HG03558 (cell line): ENCODE measurements at regions not wholly inside any gene's neighbourhood (a gene's known extent, or its start where the extent isn't known, plus 50 kb on each side); places are given as distances from the start of the nearest gene placed in this dataset.
A peak's percentile ranks its signal among the peaks of the same experiment; 100 is the strongest.

Source experiments
- ATAC-seq: cut with Tn5 transposase; IDR thresholded peaks from one replicate; pipeline ENCODE4 v1.9.1; 2021; ENCODE audit warnings: moderate number of reproducible peaks; ENCODE audit not compliant: unreplicated experiment; ENCODE audit errors: extremely low read depth

- no peak for ATAC-seq
Observed at GRCh38 chr2:8393506-8393905, 288.4 kb upstream of the ID2 start.

DNA sequence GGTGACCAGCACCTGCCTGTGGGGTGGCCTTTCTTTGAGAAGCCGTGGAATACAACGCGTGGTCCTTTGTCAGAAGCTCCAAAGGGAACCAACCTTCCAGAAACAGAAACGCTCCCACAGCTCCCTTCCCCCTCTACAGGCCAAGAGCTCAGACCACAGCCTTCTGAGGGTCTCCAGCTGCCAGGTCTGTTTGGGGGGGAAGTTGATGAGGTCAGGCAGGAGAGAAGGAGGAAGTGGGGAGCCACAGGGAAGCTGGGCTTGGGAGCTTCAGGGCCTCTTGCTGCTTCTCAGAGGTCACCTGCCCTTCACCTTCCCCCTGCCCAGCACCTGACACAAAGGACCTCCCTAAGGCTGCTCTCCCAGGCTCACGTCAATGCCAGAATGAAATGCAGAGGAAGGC lies 287.7 kb upstream of the ID2 start:
- no peak for ATAC-seq

DNA sequence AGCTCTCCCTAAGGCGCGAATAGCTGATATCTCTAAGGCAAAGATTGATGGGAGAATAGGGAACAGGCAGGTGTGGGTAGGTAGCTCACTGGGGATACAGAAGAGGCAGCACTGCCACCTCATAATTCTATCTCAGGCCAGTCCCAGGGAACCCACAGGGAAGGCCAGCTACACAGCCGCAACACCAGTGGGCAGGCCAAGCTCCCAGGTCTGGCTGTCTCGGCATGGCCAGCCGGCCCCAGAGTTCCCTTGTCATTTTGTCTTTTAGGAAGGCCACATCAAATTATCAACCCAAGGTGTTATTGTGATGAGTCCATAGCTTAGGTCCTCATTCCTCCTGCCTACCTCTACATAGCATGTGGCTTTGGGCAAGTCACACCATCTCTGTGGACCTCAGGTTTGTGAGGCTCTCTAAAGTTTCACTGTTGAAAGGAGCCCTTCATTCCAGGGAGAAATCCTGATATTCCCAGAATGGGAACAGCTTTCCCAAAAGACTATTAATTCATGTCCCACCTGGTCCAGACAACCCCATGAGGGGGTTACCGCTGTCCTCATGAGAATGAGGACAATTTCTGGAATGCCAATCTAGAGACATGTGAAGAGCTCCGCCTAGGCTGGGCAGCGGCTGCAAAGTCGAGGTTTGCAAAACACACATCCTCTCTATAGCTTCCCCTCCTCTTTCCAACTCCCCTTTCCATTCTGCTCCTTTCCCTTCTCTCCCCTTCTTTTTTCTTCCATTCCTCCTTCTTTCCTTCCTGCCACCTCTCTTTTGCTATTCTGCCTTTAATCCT lies 287.1 kb upstream of the ID2 start:
- ATAC-seq: no peak

- ATAC-seq: no peak
Observed at GRCh38 chr2:8395718-8396117, 286.1 kb upstream of the ID2 start.

DNA sequence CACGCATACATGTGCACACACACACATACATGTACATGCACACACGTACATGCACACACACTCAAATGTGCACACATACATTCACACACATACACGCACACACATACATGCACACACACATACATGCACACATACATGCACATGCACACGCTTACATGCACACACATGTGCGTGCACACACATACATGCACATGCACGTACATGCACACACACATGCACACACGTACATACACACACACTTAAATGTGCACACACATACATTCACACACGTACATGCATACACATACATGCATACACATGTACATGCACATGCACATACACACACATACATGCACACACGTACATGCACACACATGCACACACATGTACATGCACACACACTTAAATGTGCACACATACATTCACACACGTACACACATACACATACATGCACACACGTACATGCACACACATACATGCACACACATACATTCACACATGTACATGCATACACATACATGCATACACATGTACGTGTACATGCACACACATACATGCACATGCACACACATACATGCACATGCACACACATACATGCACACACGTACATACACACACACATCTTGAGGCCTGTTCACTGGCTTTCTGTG lies 283.7 kb upstream of the ID2 start:
- ATAC-seq: no peak

GRCh38 chr2:8399731-8400130 lies 282.1 kb upstream of the ID2 start:
- no peak for ATAC-seq

DNA sequence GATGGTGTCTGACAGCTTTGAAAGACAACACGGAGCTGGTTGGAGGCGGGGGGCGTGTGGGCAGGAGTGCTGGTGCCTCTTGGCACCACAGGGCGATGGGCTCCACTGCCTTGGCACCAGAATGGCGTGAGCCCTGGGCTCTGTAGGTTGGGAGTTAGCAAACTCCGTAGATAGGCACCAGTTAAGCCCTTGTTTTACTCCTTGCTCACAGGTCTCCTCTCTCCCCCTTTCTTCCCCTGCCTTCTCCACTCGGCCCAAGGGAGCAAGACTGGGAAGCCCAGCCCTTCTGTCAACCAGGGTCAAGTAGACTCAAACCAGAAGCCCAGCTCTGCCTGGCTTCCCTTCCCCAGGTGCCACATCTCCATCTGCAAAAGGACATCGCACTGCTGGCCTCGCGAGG lies 281.7 kb upstream of the ID2 start:
- ATAC-seq: no peak

- ATAC-seq: no peak
Observed at GRCh38 chr2:8402222-8402621, 279.6 kb upstream of the ID2 start.

GRCh38 chr2:8403876-8404275 lies 278.0 kb upstream of the ID2 start:
- ATAC-seq: no peak

DNA sequence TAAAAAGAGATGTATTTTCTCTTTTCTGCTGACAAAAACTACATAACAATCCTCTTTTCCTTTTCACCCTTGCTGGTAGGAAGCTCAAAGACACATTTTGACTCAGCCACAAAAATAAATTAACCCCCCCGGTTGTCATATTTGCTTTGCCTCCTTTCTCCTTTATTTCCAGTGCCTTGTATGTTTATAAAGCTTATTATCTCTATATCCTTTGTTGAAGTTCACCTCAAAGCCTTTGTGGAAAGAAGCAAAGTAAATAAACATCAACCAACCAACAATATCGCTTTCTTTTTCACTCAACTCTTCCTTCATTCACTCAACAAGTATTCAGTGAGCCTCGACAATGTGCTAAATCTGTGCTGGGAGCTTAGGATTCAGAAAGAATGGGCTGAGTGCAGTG lies 276.5 kb upstream of the ID2 start:
- no peak for ATAC-seq

DNA sequence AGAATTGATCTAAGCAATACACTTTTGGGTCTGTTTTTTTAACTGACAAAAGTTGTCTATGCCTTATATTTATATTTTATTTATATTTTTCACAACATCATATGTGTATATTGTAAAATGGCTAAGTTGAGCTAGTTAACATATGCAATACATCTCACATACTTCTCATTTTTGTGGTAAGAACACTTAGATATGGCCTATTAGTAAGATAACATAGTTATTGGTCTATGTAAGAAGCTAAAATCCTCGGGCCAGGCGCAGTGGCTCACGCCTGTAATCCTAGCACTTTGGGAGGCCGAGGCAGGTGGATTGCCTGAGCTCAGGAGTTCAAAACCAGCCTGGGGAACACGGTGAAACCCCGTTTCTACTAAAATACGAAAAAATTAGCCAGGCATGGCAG lies 275.6 kb upstream of the ID2 start:
- ATAC-seq: no peak

DNA sequence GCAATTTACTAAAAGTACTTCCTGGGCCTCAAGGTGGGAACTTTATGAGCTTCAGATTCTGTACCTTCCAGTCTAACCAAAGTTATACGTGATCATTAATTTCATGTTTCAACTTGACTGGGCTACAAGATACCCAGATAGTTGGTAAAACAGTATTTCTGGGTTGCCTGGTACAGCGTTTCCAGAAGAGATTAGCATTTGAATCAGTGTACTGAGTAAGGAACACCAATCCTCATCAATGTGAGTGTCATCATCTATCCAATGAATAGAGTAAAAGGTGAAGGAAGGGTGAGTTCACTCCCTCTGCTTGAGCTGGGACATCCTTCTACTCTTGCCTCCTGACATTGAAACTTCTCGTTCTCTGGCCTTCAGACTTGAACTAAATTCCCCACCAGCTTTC lies 274.5 kb upstream of the ID2 start:
- no peak for ATAC-seq

DNA sequence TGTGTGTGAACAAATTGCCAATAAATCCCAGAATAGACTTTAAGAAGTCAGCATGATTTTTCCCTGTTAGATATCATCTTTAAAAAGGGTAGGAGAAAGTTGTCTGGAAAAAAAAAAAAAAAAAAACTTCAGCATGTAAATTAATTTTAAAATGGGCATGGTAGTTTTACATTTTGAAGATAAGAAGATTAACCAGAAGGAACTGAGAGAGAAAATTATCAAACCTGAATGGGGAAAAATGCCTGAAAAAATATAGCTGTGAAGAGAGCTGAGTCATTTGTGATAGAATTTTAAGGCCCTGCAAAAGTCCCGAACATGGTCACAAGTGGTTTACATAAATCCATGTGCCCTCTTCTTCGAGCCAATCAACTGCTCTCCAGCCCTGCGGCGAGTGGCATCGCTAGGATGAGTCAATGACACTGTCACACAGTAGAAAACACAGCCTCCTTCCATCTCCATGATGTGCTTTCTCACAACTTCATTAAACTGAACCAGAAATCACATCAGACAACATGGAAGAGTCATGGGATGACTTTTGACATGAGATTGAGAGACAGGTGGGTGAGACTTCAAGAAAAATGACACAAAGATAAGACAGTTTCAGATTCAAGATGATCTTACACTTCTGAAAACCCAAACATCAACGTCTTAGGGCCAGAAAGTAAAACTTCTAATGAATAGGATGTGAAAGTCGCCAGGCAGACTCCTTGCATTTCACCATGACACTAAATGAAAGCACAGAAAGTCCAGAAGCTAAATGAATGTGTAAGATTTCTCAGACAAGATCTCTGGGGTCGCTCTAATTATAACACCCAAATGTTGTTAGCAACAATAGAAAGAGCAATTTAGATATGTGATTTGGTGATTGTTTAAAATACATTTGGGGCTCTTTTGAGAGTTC lies 273.0 kb upstream of the ID2 start:
- peak; percentile 87 for ATAC-seq

DNA sequence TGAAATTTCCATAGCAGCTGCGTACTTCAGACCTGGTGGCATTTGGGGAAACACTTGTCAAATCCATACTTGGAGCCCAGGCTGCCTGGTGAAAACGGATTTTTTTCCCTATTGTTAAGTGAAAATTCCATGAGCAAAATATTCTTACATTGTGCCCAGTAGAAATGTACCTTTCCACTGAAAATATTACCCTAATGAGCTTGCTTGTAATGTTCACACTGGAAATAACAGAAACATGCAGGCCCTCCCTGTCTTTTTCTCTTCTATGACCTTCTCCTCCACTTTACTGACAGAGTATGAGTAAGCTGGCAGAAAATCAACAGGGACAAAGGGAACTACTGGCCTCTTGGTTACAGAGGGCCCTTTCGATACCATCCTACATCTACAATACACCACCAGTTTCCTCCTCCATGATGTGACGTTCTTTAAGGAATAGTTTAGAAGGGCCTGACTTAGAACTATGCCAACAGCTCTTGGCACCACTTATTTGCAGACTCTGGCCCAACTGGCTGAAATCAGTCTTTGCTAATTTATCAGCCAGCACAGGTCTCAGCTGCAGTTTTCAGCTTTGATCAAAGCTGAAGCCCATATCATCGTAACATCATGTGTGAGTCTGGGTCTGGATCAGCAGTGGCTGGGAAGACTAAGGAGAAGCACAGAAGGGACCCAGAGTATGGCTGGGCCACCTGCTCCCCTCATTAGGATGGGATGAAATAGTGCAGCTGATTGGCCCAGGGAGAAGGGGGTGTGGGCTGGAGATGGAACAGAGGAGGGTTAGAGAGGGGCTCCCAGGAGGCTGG lies 272.2 kb upstream of the ID2 start:
- ATAC-seq: no peak

DNA sequence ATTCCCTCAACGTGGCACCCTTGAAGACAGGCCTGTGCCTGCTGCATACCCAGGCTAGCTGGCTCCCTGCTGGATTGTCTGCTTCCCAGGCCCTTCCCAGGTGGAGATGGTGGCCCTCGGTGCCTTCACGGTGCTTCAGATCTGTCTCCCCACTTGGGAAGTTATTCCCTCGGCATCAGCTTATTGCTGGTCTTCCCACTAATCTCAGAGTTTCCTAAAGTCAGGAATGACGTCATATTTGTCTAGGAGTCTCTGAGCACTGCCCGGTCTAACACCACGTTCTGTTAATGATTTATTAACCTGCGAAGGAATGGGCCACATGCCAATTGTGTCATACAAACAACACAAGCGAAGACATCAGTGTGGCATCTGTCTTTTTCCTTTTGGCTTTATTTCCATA lies 269.8 kb upstream of the ID2 start:
- ATAC-seq: no peak

GRCh38 chr2:8412586-8412985 lies 269.3 kb upstream of the ID2 start:
- ATAC-seq: no peak

DNA sequence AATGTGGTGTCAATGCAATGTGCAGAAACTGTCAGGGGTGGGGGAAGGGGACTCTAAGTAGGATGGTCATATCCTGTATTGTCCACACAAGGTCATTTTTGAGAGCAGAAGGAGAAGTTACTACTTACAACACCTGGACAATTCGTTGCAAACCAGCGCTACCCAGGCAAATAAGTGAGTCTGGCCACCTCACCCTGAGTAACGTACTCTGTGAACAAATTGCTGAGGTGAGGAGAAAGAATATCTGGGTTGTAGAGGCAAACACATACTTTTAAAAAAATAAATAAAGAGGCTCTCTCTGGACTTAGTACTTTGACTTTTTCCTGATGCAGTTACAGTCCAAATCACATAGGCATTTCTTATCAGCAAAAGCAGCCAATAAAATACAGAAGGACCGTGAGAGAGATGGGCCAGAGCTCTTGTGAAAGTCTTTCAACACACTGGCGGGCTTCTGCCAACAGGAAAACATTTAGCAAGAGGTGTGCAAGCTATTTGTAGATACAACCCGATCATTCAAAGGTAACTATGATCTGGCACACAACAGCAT lies 268.2 kb upstream of the ID2 start:
- ATAC-seq: no peak

- ATAC-seq: no peak
Observed at GRCh38 chr2:8414946-8415879, 266.6 kb upstream of the ID2 start.

- no peak for ATAC-seq
Observed at GRCh38 chr2:8416001-8416571, 265.8 kb upstream of the ID2 start.
